ENCODE measurements at regions not wholly inside any gene's neighbourhood (a gene's known extent, or its start where the extent isn't known, plus 50 kb on each side); places are given as distances from the start of the nearest gene placed in this dataset.
"Not testable (repeated sequence)": the region's sequence is repeated elsewhere in the genome, so short reads cannot be mapped to it uniquely, and the experiment has no call there.

DNA sequence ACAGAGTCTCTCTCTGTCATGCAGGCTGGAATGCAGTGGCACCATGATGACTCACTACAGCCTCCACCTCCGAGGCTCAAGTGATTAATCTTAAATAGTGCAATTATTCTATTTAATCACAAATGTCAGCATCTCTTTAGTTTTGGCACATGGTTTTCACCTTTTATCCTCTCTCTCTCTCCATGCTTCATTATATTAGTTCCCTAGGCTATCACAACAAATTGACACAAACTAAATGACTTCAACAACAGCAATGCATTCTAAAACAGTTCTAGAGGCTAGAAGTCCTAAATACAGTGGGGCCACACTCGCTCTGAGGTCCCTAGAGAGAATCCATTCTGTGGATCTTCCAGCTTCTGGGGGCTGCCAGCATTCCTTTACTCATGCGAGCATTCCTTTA lies 178.2 kb upstream of the ZNG1F start:
- not testable (repeated sequence) for H3K27ac ChIP-seq, H3K4me3 ChIP-seq

GRCh38 chr9:41361790-41362189 lies 172.7 kb upstream of the ZNG1F start:
- H3K27ac ChIP-seq, H3K4me3 ChIP-seq: not testable (repeated sequence)

GRCh38 chr9:41359116-41359515 lies 170.0 kb upstream of the ZNG1F start:
- peak overlapping the region; percentile 39 to 75 (median 52) for H3K4me3 ChIP-seq
- peak overlapping the region in 18 of 21 experiments; percentile 54 to 88 (median 78) for H3K27ac ChIP-seq

DNA sequence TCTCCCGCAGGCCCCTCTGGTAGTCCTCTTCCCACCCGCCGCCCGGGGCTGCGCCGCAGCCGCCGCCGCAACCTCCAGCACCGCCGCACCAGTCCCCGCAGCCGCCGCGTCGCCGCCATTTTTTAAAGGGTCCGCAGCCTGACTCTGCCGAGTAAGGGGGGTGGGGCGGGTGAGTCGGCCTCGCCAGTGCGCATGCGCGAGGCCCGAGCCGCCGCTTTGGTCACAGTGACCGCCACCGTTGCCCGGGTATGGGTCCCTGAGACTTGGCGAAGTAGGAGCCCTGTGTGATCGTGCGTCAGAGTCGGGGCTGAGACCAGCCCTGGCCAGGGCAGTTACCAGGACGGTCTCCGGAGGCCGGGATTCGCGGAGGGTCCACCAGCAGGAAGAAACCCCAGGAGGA lies 169.6 kb upstream of the ZNG1F start:
- peak overlapping the region in 19 of 21 experiments; percentile 54 to 88 (median 78) for H3K27ac ChIP-seq

GRCh38 chr9:41357918-41358404 lies 168.8 kb upstream of the ZNG1F start:
- Histone ChIP-seq H3K27ac (peak overlapping the region in 9 of 21 experiments; percentile 68 to 86 (median 81)), H3K4me3 (peak overlapping the region; percentile 23 to 75 (median 48))

More for the DNA sequence above, 169.6 kb upstream of the ZNG1F start:
- peak overlapping the region; percentile 39 to 75 (median 52) for H3K4me3 ChIP-seq

DNA sequence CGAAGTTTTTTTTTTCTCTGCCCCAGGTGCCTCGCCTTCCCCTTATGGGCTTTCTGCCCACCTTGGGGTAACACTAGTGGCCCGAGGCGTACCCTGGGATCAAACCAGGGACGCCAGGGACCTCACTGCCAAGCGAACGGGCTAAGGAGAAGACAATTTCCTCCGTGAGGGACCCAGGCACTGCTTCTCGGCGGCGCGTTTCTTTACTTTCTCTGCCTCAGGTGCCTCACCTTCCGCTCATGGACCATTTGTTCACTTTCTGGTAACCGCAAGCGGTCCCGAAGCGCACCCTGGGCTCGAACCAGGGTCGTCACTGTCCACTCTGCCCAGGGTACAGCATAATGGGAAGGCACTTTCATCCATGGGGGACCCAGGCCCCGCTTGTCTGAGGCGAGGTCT lies 168.2 kb upstream of the ZNG1F start:
- not testable (repeated sequence) for H3K27ac ChIP-seq
- peak overlapping the region in 1 of 7 experiments; percentile 52 for H3K4me3 ChIP-seq

GRCh38 chr9:41356588-41357349 lies 167.7 kb upstream of the ZNG1F start:
- not testable (repeated sequence) for H3K27ac ChIP-seq
- H3K4me3 ChIP-seq, result peak overlapping the region in 1 of 7 experiments; percentile 8

DNA sequence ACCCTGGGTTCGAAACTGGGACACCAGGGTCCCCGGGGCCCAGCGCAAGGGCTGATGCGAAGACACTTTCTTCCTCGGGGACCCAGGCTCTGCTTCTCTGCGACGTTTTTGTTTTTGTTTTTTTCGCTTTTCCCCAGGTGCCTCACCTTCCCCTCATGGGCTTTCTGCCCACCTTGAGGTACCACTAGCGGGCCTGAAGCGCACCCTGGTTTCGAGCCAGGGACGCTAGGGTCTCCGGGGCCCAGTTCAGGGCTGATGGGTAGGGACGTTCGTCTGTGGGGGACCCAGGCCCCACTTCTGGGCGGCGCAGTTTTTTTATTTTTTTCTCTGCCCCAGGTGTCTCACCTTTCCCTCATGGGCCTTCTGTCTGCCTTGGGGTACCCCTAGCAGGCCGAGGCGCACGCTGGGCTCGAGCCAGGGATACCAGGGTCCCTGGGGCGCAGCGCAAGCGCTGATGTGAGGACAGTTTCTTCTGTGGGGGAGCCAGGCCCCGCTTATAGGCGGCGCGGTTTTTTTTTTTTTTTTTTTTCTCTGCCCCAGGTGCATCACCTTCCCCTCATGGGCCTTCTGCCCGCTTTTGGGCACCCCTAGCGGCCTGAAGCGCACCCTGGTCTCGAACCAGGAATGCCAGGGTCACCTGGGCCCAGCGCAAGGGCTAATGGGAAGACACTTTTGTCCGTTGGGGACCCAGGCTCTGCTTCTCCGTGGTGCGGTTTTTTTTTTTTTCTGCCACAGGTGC lies 166.8 kb upstream of the ZNG1F start:
- not testable (repeated sequence) for H3K4me3 ChIP-seq

GRCh38 chr9:41354978-41355377 lies 165.9 kb upstream of the ZNG1F start:
- H3K4me3 ChIP-seq, result peak overlapping the region in 6 of 7 experiments; percentile 8 to 31 (median 16)
- peak overlapping the region in 2 of 21 experiments; percentile 26 to 39 for H3K27ac ChIP-seq

More for the DNA sequence above, 166.8 kb upstream of the ZNG1F start:
- H3K27ac ChIP-seq, result not testable (repeated sequence)

DNA sequence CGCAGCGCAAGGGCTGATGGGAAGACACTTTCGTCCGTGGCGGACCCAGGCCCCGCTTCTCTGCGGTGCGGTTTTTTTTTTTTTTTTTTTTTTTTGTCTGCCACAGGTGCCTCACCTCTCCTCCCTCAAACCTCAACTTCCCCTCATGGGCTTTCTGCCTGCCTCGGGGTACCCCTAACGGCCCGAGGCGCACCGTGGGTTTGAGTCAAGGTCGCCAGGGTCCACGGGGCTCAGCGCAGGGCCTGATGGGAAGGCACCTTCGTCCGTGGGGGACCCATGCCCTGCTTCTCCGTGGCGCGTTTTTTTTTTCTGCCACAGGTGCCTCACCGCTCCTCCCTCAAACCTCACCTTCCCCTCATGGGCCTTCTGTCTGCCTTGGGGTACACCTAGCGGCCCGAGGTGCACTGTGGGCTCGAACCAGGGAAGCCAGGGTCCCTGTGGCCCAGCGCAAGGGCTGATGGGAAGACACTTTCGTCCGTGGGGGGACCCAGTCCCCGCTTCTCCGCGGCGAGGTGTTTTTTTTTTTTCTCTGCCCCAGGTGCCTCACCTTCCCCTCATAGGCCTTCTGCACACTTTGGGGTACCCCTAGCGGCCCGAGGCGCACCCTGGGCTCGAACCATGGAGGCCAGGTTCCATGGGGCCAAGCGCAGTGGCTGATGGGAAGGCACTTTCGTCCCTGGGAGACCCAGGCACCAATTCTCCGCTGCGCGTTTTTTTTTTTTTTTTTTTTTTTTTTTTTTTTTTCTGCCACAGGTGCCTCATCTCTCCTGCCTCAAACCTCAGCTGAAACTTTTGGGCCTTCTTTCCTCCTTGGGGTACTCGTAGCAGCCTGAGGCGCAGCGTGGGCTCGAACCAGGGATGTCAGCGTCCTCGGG lies 165.2 kb upstream of the ZNG1F start:
- H3K4me3 ChIP-seq, result peak overlapping the region in 5 of 7 experiments; percentile 8 to 31 (median 12)
- H3K27ac ChIP-seq, result not testable (repeated sequence)

GRCh38 chr9:41353026-41353425 lies 163.9 kb upstream of the ZNG1F start:
- not testable (repeated sequence) for H3K27ac ChIP-seq, H3K4me3 ChIP-seq

DNA sequence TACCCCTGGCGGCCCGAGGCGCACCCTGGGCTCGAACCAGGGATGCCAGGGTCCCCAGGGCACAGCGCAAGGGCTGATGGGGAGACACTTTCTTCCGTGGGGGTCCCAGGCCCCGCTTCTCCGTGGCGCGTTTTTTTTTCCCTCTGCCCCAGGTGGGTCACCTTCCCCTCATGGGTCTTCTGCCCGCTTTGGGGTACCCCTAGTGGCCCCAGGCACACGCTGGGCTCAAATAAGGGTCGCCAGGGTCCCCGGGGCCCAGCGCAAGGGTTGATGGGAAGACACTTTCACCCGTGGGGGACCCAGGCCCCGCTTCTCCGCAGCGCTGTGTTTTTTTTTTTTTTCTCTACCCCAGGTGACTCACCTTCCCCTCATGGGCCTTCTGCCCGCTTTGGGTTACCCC lies 163.3 kb upstream of the ZNG1F start:
- not testable (repeated sequence) for H3K4me3 ChIP-seq, H3K27ac ChIP-seq

GRCh38 chr9:41347893-41348292 lies 158.8 kb upstream of the ZNG1F start:
- not testable (repeated sequence) for H3K27ac ChIP-seq, H3K4me3 ChIP-seq

DNA sequence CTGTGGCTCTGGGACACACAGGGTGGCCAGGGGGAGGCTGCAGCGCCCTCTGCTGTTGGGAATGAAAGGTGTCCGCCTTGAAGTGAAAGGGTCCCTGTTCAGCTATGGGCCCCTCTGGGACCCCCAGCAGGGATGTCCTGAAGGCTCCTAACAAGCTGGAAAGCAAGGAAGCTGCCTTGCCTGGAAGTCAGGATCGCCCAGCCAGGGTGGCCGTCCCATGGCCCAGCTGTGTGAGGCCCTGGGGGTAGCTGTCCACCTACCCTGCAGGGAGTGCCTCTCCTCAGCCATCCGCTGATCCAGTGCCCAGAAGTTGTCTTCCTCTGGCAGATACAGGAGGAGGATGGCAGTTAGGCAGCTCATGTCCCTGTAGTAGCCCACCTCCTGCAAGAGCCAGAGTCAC lies 143.4 kb upstream of the ZNG1F start:
- H3K27ac ChIP-seq, H3K4me3 ChIP-seq: not testable (repeated sequence)

GRCh38 chr9:41321277-41321676 lies 132.2 kb upstream of the ZNG1F start:
- H3K27ac ChIP-seq, result not testable (repeated sequence)

GRCh38 chr9:41308953-41309352 lies 119.8 kb upstream of the ZNG1F start:
- not testable (repeated sequence) for H3K4me3 ChIP-seq, H3K27ac ChIP-seq

More at GRCh38 chr9:41321277-41321676, 132.2 kb upstream of the ZNG1F start:
- H3K4me3 ChIP-seq, result not testable (repeated sequence)

GRCh38 chr9:41285744-41286143 lies 96.6 kb upstream of the ZNG1F start:
- not testable (repeated sequence) for H3K4me3 ChIP-seq, H3K27ac ChIP-seq

DNA sequence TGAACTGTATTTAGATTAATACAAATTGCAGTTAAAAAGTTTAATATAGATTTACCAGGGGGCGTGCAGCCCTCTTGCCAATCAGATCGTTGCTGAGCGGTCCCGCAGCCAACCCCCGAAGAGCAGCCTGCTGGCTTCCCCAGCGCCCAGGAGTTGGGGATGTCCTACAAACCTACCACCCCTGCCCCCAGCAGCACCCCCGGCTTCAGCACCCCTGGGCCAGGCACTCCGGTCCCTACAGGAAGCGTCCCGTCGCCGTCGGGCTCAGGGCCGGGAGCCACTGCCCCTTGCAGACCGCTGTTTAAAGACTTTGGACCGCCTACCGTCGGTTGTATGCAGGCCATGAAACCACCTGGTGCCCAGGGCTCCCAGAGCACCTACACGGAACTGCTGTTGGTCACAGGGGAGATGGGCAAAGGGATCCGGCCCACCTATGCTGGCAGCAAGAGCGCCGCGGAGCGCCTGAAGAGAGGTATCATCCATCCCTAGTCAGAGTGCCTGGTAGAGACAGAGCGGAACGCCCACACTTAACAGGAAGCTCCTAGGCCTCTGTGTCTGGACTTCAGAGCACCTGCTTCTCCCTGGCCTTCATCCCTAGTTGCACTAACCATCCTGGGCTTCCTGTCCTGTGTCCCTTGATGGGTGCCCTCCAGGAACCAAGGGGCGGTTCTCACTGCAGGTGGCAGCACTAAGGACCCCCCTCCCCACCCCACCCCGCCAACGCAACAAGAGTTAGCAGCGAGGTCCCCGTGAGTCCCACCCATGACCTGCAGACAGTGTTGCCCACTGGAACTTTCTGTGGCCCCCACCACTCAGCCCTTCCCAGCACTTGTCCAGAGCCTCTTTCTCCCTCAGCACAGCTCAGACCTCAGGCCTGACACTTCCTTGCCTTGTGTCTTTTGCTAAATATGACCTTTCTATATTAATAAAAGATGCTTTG lies 91.5 kb upstream of the ZNG1F start:
- not testable (repeated sequence) for H3K27ac ChIP-seq

GRCh38 chr9:41279437-41279836 lies 90.3 kb upstream of the ZNG1F start:
- not testable (repeated sequence) for H3K27ac ChIP-seq, H3K4me3 ChIP-seq

More for the DNA sequence above, 91.5 kb upstream of the ZNG1F start:
- H3K4me3 ChIP-seq, result not testable (repeated sequence)
